ENCODE measurements at regions not wholly inside any gene's neighbourhood (a gene's known extent, or its start where the extent isn't known, plus 50 kb on each side); places are given as distances from the start of the nearest gene placed in this dataset.
"Not testable (repeated sequence)": the region's sequence is repeated elsewhere in the genome, so short reads cannot be mapped to it uniquely, and the experiment has no call there.

DNA sequence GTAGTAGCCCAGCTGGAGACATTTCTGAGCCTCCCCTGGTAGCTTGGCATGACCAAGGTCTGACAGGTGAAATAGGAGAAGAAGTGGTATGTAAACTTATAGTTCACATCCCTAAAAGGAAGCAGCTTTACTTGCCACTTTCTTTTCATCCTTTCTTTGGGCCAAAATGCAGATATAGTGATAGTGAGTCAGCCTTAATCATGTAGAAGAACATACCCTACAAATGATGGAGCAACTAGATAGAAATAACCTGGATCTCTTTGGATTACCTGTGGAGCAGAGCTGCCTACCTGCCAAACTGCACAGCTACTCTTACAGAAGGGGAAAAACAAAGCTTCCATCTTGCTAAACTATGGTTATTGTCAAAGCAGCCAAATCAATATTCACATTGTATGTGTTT, 106.7 kb upstream of the LCORL start:
- ChIA-PET CTCF (ENCODE audit: partially characterized antibody) (interaction anchor here (1.1 kb wide), 1 partner anchor 10 kb away, joined by 3 read pairs; no protein-coding TSS in a partner anchor), POLR2A (ENCODE audit: partially characterized antibody) (no interaction called here)
- no peak for DNase-seq
- Histone ChIP-seq H3K9me3 (ENCODE audit: control insufficient read depth in 1 of 2, low read length in 2 of 2) (no peaks in the 10 kb centered on the region), H3K36me3 (ENCODE audit: insufficient read depth, low read length) (no peaks in the 10 kb centered on the region), H3K4me3 (ENCODE audit: low read length in 2 of 2) (no peak overlapping the region), H3K27me3 (ENCODE audit: insufficient read depth, low read length) (no peaks in the 10 kb centered on the region), H3K27ac (ENCODE audit: low read depth, low read length) (no peak overlapping the region), H3K4me1 (ENCODE audit: insufficient read depth, low read length) (no peaks in the 10 kb centered on the region)
- H3K36me3 Mint-ChIP-seq: no peaks in the 10 kb centered on the region
- H3K27me3 Mint-ChIP-seq: peaks cover 10 to 12% of the 10 kb centered on the region in 2 donors
- H3K4me3 Mint-ChIP-seq: no peak overlapping the region
- no peak overlapping the region for H3K27ac Mint-ChIP-seq
- H3K4me1 Mint-ChIP-seq: no peaks in the 10 kb centered on the region
- intact Hi-C loops (cut with micrococcal nuclease): no loop called here
- H3K9me3 Mint-ChIP-seq: no peaks in the 10 kb centered on the region

GRCh38 chr4:18127030-18127429, 105.5 kb upstream of the LCORL start:
- Mint-ChIP-seq H3K27ac (no peak overlapping the region), H3K36me3 (no peaks in the 10 kb centered on the region), H3K4me1 (no peaks in the 10 kb centered on the region), H3K9me3 (no peaks in the 10 kb centered on the region), H3K27me3 (peaks cover 10 to 11% of the 10 kb centered on the region in 2 donors), H3K4me3 (no peak overlapping the region)
- no peak overlapping the region for H3K4me3 ChIP-seq (ENCODE audit: low read length in 2 of 2)
- no peak for DNase-seq
- no peaks in the 10 kb centered on the region for H3K4me1 ChIP-seq (ENCODE audit: insufficient read depth, low read length)
- intact Hi-C loops (cut with micrococcal nuclease): no loop called here
- no peaks in the 10 kb centered on the region for H3K27me3 ChIP-seq (ENCODE audit: insufficient read depth, low read length)
- H3K27ac ChIP-seq (ENCODE audit: low read depth, low read length): no peak overlapping the region
- ChIA-PET CTCF (ENCODE audit: partially characterized antibody) (no interaction called here), POLR2A (ENCODE audit: partially characterized antibody) (no interaction called here)
- no peaks in the 10 kb centered on the region for H3K36me3 ChIP-seq (ENCODE audit: insufficient read depth, low read length)
- H3K9me3 ChIP-seq (ENCODE audit: control insufficient read depth in 1 of 2, low read length in 2 of 2): no peaks in the 10 kb centered on the region

GRCh38 chr4:18113710-18114331, 92.3 kb upstream of the LCORL start:
- intact Hi-C loops (cut with micrococcal nuclease): no loop called here
- H3K27me3 ChIP-seq (ENCODE audit: insufficient read depth, low read length): no peaks in the 10 kb centered on the region
- H3K9me3 ChIP-seq (ENCODE audit: control insufficient read depth in 1 of 2, low read length in 2 of 2): no peaks in the 10 kb centered on the region
- H3K4me3 ChIP-seq (ENCODE audit: low read length in 2 of 2): no peak overlapping the region
- Mint-ChIP-seq H3K4me3 (no peak overlapping the region), H3K27me3 (peaks cover 23 to 27% of the 10 kb centered on the region in 2 donors), H3K27ac (no peak overlapping the region), H3K9me3 (peaks cover 0 to 6% (median 0%) of the 10 kb centered on the region in 8 donors), H3K36me3 (no peaks in the 10 kb centered on the region), H3K4me1 (no peaks in the 10 kb centered on the region)
- DNase-seq: no peak
- no peak overlapping the region for H3K27ac ChIP-seq (ENCODE audit: low read depth, low read length)
- ChIA-PET POLR2A (ENCODE audit: partially characterized antibody) (no interaction called here), CTCF (ENCODE audit: partially characterized antibody) (no interaction called here)
- no peaks in the 10 kb centered on the region for H3K36me3 ChIP-seq (ENCODE audit: insufficient read depth, low read length)
- no peaks in the 10 kb centered on the region for H3K4me1 ChIP-seq (ENCODE audit: insufficient read depth, low read length)

GRCh38 chr4:18111081-18111480, 89.5 kb upstream of the LCORL start:
- DNase-seq: no peak
- Mint-ChIP-seq H3K9me3 (peaks cover 0 to 6% (median 0%) of the 10 kb centered on the region in 8 donors), H3K27ac (no peak overlapping the region), H3K36me3 (no peaks in the 10 kb centered on the region), H3K4me3 (no peak overlapping the region), H3K4me1 (no peaks in the 10 kb centered on the region), H3K27me3 (peaks cover 19 to 30% of the 10 kb centered on the region in 2 donors)
- ChIA-PET CTCF (ENCODE audit: partially characterized antibody) (no interaction called here), POLR2A (ENCODE audit: partially characterized antibody) (no interaction called here)
- Histone ChIP-seq H3K9me3 (ENCODE audit: control insufficient read depth in 1 of 2, low read length in 2 of 2) (no peaks in the 10 kb centered on the region), H3K27me3 (ENCODE audit: insufficient read depth, low read length) (no peaks in the 10 kb centered on the region), H3K36me3 (ENCODE audit: insufficient read depth, low read length) (no peaks in the 10 kb centered on the region), H3K4me1 (ENCODE audit: insufficient read depth, low read length) (no peaks in the 10 kb centered on the region), H3K27ac (ENCODE audit: low read depth, low read length) (no peak overlapping the region), H3K4me3 (ENCODE audit: low read length in 2 of 2) (no peak overlapping the region)
- intact Hi-C loops (cut with micrococcal nuclease): no loop called here

DNA sequence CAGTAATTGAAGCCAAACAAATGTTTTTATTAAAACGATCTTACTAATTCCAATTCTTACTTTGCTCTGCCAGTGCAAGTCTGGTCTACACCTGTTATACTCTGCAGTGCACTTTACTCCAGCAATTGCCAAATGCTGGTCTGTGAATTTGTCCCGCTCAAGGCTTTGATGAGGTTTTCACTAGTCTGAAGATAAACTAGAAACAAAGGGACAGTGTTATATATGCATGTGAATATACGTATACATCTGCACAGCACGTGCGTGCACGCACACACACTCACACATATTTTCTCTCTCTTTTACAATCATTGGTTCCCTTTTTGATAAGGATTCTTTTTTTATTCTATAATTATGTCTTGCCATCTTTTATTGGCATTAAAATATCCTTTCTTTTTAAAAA, 88.5 kb upstream of the LCORL start:
- no peaks in the 10 kb centered on the region for H3K4me1 Mint-ChIP-seq
- no peaks in the 10 kb centered on the region for H3K27me3 ChIP-seq (ENCODE audit: insufficient read depth, low read length)
- no peak for DNase-seq
- no peak overlapping the region for H3K27ac Mint-ChIP-seq
- CTCF ChIA-PET (ENCODE audit: partially characterized antibody): no interaction called here
- POLR2A ChIA-PET (ENCODE audit: partially characterized antibody): no interaction called here
- intact Hi-C loops (cut with micrococcal nuclease): no loop called here
- no peaks in the 10 kb centered on the region for H3K9me3 ChIP-seq (ENCODE audit: control insufficient read depth in 1 of 2, low read length in 2 of 2)
- H3K36me3 Mint-ChIP-seq: no peaks in the 10 kb centered on the region
- no peak overlapping the region for H3K4me3 ChIP-seq (ENCODE audit: low read length in 2 of 2)
- H3K4me1 ChIP-seq (ENCODE audit: insufficient read depth, low read length): no peaks in the 10 kb centered on the region
- H3K27ac ChIP-seq (ENCODE audit: low read depth, low read length): no peak overlapping the region
- no peak overlapping the region for H3K4me3 Mint-ChIP-seq
- H3K27me3 Mint-ChIP-seq: peaks cover 16 to 30% of the 10 kb centered on the region in 2 donors
- H3K9me3 Mint-ChIP-seq: peaks cover 0 to 2% (median 0%) of the 10 kb centered on the region in 8 donors
- H3K36me3 ChIP-seq (ENCODE audit: insufficient read depth, low read length): no peaks in the 10 kb centered on the region

DNA sequence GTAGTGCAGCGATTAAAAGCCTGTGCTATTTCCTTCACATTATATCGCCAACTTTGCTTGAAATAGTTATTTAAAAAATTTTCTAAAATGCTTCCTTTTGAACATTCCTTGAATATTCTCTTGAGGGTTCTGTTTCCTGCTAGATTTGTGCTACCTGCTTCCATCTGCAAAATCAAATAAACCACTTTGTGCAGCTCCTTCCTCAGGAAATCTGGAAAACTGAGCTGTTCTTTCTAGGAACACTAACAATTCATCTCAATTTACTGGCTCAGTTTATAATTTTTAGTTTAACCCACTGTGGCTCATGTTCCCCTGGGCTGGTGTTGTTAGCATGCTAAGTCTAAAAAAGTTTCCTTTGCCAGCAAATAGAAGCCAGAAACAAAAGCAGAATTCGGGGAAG, 88.1 kb upstream of the LCORL start:
- no peaks in the 10 kb centered on the region for H3K36me3 Mint-ChIP-seq
- CTCF ChIA-PET (ENCODE audit: partially characterized antibody): no interaction called here
- H3K4me3 Mint-ChIP-seq: no peak overlapping the region
- no peak overlapping the region for H3K27ac Mint-ChIP-seq
- peaks cover 14 to 27% of the 10 kb centered on the region in 2 donors for H3K27me3 Mint-ChIP-seq
- H3K36me3 ChIP-seq (ENCODE audit: insufficient read depth, low read length): no peaks in the 10 kb centered on the region
- POLR2A ChIA-PET (ENCODE audit: partially characterized antibody): no interaction called here
- H3K4me1 ChIP-seq (ENCODE audit: insufficient read depth, low read length): no peaks in the 10 kb centered on the region
- H3K27ac ChIP-seq (ENCODE audit: low read depth, low read length): no peak overlapping the region
- no peaks in the 10 kb centered on the region for H3K4me1 Mint-ChIP-seq
- H3K27me3 ChIP-seq (ENCODE audit: insufficient read depth, low read length): no peaks in the 10 kb centered on the region
- intact Hi-C loops (cut with micrococcal nuclease): no loop called here
- H3K9me3 ChIP-seq (ENCODE audit: control insufficient read depth in 1 of 2, low read length in 2 of 2): no peaks in the 10 kb centered on the region
- H3K4me3 ChIP-seq (ENCODE audit: low read length in 2 of 2): no peak overlapping the region
- H3K9me3 Mint-ChIP-seq: peaks cover 0 to 2% (median 0%) of the 10 kb centered on the region in 8 donors
- DNase-seq: no peak

- H3K27me3 ChIP-seq (ENCODE audit: insufficient read depth, low read length); CTCF ChIA-PET (ENCODE audit: partially characterized antibody); DNase-seq; H3K27ac Mint-ChIP-seq; H3K36me3 Mint-ChIP-seq; H3K4me1 Mint-ChIP-seq; H3K9me3 Mint-ChIP-seq; H3K4me3 ChIP-seq (ENCODE audit: low read length in 2 of 2); H3K4me3 Mint-ChIP-seq; intact Hi-C loops (cut with micrococcal nuclease); POLR2A ChIA-PET (ENCODE audit: partially characterized antibody); H3K27ac ChIP-seq (ENCODE audit: low read depth, low read length); H3K36me3 ChIP-seq (ENCODE audit: insufficient read depth, low read length); H3K4me1 ChIP-seq (ENCODE audit: insufficient read depth, low read length); H3K9me3 ChIP-seq (ENCODE audit: control insufficient read depth in 1 of 2, low read length in 2 of 2): not testable (repeated sequence)
- peaks cover 11 to 15% of the 10 kb centered on the region in 2 donors for H3K27me3 Mint-ChIP-seq
Measured at GRCh38 chr4:18107848-18108528, 86.4 kb upstream of the LCORL start.

Data from CD4-positive, alpha-beta memory T cell (primary cell).